ENCODE measurements at regions not wholly inside any gene's neighbourhood (a gene's known extent, or its start where the extent isn't known, plus 50 kb on each side); places are given as distances from the start of the nearest gene placed in this dataset.

DNA sequence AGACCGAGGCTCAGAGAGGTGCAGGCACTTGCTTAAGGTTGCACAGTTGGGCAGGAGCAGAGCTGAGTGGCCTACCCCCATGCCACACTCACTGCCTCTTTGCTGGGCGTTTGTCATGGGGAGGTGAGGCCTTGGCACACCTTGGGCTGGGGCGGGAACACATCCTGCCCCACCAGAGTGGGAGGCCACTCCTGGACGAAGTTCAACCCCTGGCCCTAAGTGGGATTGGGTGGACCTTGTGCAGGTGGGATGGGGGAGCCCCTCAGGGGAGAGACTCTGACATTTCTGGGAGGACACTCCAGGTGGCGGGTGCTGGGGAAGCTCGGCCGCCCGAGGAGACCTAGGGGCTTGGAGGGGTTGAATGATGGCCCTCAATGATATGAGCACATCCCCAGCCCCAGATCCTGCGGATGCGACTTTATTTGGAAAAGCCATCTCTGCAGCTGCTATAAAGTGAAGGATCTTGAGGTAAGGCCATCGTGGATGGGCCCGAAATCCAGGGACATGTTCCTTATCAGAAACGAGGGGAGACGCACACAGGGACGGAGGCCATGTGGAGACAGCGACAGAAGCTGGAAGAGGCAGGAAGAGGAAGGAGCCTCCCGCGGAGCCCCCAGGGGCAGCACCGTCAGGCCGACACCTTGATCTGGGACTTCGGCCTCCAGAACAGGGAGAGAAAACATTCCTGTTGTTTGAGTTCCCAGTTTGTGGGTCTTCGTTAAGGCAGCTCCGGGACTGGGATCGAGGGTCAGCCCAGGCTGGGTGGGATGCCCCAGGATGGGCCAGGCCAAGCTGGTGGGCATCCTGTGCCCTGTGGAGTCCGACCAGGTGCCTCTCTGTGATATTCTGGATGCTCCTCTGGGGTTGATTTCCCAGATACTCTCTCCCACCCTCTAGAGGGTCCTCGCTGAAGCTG is 111.6 kb upstream of the LRPAP1 start:
- TF ChIP-seq POLR2A (IDR thresholded peaks at IDR 0.05) (no peak), EP300 (IDR thresholded peaks at IDR 0.05) (no peak), CTCF (IDR thresholded peaks at IDR 0.05) (no peak), POLR2AphosphoS5 (IDR thresholded peaks at IDR 0.05) (no peak)
- no peak overlapping the region for H3K4me3 ChIP-seq
- no peaks in the 10 kb centered on the region for H3K4me1 ChIP-seq
- intact Hi-C loops (cut with DNase I) = no loop called here
- H3K27ac ChIP-seq = no peak overlapping the region
- 72 to 79% methylated on average over 26 of the region's 26 CpGs for WGBS, 2 donors
- H3K9me3 ChIP-seq = no peaks in the 10 kb centered on the region
- peaks cover 0 to 17% (median 0%) of the 10 kb centered on the region in 3 donors for H3K27me3 ChIP-seq
- H3K36me3 ChIP-seq = no peaks in the 10 kb centered on the region
- DNase-seq = no peak

GRCh38 chr4:3642806-3643517 is 110.7 kb upstream of the LRPAP1 start:
- WGBS, 2 donors = 80 to 89% methylated on average over 13 of the region's 13 CpGs
- Histone ChIP-seq H3K27ac (no peak overlapping the region), H3K9me3 (no peaks in the 10 kb centered on the region), H3K4me1 (no peaks in the 10 kb centered on the region), H3K4me3 (no peak overlapping the region), H3K27me3 (peaks cover 0 to 16% (median 0%) of the 10 kb centered on the region in 3 donors), H3K36me3 (no peaks in the 10 kb centered on the region)
- DNase-seq = no peak
- no peak for TF ChIP-seq POLR2A (IDR thresholded peaks at IDR 0.05)
- TF ChIP-seq CTCF (IDR thresholded peaks at IDR 0.05) = no peak
- no peak for TF ChIP-seq POLR2AphosphoS5 (IDR thresholded peaks at IDR 0.05)
- TF ChIP-seq EP300 (IDR thresholded peaks at IDR 0.05) = no peak
- intact Hi-C loops (cut with DNase I) = no loop called here

- no peak overlapping the region for H3K27ac ChIP-seq
- DNase-seq = no peak
- peaks cover 0 to 16% (median 0%) of the 10 kb centered on the region in 3 donors for H3K27me3 ChIP-seq
- WGBS, 2 donors = 96% methylated on average over 66 of the region's 66 CpGs
- no peaks in the 10 kb centered on the region for H3K36me3 ChIP-seq
- intact Hi-C loops (cut with DNase I) = no loop called here
- H3K9me3 ChIP-seq = no peaks in the 10 kb centered on the region
- no peaks in the 10 kb centered on the region for H3K4me1 ChIP-seq
- H3K4me3 ChIP-seq = no peak overlapping the region
- TF ChIP-seq POLR2AphosphoS5 (IDR thresholded peaks at IDR 0.05) (no peak), EP300 (IDR thresholded peaks at IDR 0.05) (no peak), POLR2A (IDR thresholded peaks at IDR 0.05) (no peak), CTCF (IDR thresholded peaks at IDR 0.05) (no peak)
These were observed 109.9 kb upstream of the LRPAP1 start for GRCh38 chr4:3642056-3642630.

GRCh38 chr4:3641501-3641900 is 109.3 kb upstream of the LRPAP1 start:
- peaks cover 0 to 18% (median 0%) of the 10 kb centered on the region in 3 donors for H3K27me3 ChIP-seq
- TF ChIP-seq EP300 (IDR thresholded peaks at IDR 0.05) (no peak), POLR2A (IDR thresholded peaks at IDR 0.05) (no peak), CTCF (IDR thresholded peaks at IDR 0.05) (no peak), POLR2AphosphoS5 (IDR thresholded peaks at IDR 0.05) (no peak)
- no peaks in the 10 kb centered on the region for H3K4me1 ChIP-seq
- no peak overlapping the region for H3K27ac ChIP-seq
- no peaks in the 10 kb centered on the region for H3K9me3 ChIP-seq
- no peak for DNase-seq
- intact Hi-C loops (cut with DNase I) = no loop called here
- H3K4me3 ChIP-seq = no peak overlapping the region
- H3K36me3 ChIP-seq = no peaks in the 10 kb centered on the region
- 85 to 86% methylated on average over 12 of the region's 12 CpGs for WGBS, 2 donors

Data from sigmoid colon (tissue), 6 donors.